GM10266 (cell line): ENCODE measurements at regions not wholly inside any gene's neighbourhood (a gene's known extent, or its start where the extent isn't known, plus 50 kb on each side); places are given as distances from the start of the nearest gene placed in this dataset.
"Not testable (repeated sequence)": the region's sequence is repeated elsewhere in the genome, so short reads cannot be mapped to it uniquely, and the experiment has no call there.

Experiments used
- DNase-seq: peaks from one replicate; pipeline ENCODE4 v3.0.0; 2012; ENCODE audit errors: extremely low spot score
- TF ChIP-seq, protein P1 (sequence below): IDR thresholded peaks from 2 replicates; pipeline ENCODE4 v1.5.1; 2012; ENCODE audit warnings: mild to moderate bottlenecking, low read depth; ENCODE audit not compliant: control insufficient read depth, insufficient read depth; ENCODE audit errors: missing control alignments

DNA sequence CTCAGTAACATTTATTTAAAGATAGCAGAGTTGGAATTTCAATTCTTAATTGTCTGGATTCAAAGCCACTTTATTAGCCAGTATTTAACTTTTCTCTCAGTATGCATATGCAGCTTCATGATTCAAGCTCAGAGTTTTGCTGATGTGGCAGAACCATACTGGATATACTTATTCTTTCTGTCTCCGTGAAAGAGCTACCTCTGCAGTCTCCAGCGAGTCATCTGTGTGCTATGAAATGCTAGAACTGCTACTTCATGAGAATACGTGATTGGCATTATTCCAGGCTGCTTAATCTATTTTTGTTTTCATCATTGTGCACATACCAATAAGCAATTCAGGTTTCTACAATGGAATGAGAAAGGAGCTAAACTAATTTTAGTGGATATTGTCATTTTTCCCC is 743.7 kb downstream of the C4orf33 start:
- no peak for DNase-seq
- TF ChIP-seq, protein P1, sequence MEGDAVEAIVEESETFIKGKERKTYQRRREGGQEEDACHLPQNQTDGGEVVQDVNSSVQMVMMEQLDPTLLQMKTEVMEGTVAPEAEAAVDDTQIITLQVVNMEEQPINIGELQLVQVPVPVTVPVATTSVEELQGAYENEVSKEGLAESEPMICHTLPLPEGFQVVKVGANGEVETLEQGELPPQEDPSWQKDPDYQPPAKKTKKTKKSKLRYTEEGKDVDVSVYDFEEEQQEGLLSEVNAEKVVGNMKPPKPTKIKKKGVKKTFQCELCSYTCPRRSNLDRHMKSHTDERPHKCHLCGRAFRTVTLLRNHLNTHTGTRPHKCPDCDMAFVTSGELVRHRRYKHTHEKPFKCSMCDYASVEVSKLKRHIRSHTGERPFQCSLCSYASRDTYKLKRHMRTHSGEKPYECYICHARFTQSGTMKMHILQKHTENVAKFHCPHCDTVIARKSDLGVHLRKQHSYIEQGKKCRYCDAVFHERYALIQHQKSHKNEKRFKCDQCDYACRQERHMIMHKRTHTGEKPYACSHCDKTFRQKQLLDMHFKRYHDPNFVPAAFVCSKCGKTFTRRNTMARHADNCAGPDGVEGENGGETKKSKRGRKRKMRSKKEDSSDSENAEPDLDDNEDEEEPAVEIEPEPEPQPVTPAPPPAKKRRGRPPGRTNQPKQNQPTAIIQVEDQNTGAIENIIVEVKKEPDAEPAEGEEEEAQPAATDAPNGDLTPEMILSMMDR: no peak

DNA sequence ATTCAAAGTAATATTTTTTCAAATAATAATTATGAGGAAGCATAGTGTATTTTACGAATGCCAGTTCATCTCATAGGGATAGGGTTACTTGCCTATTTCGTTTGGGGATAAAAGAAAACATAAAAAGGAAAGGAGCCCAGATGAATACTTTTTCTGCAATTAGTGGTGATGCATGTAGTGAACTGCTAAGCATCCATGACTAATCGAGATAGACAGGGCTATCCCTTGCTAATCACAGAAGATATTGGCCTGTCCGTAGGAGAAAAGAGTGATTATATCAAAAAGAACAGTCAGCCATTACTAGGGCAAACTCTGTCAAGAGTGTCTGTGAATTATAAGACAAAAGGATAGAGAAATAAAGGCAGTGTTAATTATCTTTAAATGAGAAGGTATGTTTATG is 746.1 kb downstream of the C4orf33 start:
- TF ChIP-seq, protein P1: no peak
- DNase-seq: no peak

DNA sequence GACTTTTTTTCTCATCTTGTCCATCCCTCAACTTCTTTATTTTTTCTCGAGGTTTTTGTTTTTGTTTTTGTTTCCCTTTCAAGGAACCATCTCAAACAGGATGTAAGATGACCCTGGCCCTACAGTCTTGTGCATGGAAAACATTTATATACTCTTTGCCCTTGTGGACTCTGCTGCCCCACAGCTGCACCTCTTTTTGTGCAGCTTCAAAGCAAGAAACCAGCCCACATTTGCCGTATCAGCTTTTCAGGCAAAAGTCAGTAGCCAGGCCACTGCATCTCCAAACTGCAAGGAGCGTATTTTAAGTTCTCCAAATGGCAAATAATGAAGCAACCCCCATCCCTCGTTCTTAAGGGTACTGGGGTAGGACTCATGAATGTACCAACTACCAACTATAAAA is 756.5 kb downstream of the C4orf33 start:
- TF ChIP-seq, protein P1: no peak

DNA sequence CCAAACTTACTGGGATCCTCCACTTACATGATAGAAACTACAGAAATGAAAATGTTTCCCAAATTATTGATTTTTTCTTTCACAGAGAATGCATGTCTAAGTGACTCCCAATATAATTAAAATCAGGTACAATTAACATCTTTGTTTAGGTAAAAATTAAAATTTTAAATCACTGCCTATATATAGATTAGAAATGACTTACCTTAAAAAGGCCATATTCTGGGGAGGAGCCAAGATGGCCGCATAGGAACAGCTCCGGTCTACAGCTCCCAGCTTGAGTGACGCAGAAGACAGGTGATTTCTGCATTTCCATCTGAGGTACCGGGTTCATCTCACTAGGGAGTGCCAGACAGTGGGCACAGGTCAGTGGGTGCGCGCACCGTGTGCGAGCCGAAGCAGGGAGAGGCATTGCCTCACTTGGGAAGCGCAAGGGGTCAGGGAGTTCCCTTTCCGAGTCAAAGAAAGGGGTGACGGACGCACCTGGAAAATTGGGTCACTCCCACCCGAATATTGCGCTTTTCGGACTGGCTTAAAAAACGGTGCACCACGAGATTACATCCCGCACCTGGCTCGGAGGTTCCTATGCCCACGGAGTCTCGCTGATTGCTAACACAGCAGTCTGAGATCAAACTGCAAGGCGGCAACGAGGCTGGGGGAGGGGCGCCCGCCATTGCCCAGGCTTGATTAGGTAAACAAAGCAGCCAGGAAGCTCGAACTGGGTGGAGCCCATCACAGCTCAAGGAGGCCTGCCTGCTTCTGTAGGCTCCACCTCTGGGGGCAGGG is 757.9 kb downstream of the C4orf33 start:
- not testable (repeated sequence) for DNase-seq

More for the DNA sequence above, 756.5 kb downstream of the C4orf33 start:
- DNase-seq: no peak

DNA sequence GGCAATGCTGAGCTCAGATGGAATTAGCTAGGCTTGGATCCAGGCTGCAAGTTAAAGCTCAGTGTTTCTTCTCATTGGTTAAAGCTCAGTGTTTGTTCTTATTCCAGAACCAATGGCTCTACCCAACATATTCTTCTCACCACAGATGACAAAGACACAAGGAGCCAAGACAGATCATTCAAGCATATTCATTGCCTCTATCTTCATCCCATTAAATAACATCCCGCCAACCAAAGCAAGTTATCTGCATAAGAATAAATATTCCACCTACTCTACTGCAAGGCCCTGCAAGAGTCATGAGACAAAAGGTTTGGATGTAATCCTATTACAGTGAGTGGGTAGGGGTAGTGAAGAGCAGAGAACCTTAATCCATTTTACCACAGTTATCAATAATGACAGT is 766.5 kb downstream of the C4orf33 start:
- DNase-seq: no peak
- TF ChIP-seq, protein P1: no peak

DNA sequence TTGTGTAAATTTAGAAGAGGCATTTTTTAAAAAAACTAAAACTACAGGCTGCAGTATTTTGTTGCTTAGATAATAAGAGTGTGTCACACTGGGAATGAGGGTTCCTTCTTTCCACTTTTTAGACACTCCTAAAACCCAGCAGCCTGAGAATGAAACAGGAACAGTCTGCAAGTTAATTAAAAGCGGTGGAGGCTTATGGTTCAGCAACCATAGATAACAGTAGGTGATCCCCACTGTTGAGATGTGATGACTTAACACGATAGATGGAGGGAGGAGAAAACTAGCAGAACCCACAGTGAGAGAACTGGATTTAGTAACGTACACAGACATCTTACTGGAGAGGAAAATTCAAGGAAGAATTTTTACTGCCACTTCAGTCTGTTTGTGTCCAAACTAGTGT is 767.3 kb downstream of the C4orf33 start:
- DNase-seq: no peak
- TF ChIP-seq, protein P1: no peak

DNA sequence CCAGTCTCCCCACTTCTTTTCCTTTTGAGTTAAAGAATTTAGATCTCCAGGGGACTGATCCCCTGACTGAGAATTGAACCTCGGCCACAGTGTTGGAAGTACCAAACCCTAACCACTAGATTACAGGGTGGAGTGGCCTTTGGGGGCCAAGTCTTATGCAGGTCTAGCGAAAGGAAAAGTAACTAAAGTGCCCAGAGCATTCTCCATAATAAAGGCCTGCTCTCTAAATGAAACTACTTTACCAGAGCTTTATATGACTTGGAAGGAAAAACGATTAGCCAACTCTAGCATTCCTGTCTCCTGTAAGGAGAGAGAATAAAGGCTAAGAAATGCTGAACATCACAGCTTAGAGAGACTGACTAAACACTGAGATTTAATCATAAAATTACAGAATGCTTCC is 788.0 kb downstream of the C4orf33 start:
- TF ChIP-seq, protein P1: no peak
- DNase-seq: no peak

DNA sequence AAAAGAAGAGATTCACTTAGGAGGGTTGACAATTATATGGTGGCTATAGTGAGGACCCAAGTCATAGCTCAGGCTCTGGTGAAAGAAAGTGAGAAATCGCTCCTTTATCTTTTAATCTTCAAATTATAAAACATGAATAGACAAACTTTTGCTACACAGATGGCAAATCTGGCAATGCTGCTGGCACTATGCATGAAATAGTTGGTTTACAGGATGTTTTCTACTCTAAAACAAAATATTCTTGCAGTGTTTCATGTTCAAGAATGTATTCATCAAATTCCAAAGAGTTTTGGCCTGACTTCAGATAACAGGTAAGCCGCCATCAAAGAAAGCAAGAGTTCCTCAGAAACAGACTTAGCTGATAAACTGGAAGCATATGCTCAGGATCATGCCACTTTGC is 801.2 kb downstream of the C4orf33 start:
- DNase-seq: no peak
- TF ChIP-seq, protein P1: no peak
